Stimulated activated CD4-positive, alpha-beta T cell treated with anti-CD3 and anti-CD28 coated beads, Interleukin-4, amount 100 ng/mL, for 24 hours (primary cell): ENCODE measurements at regions not wholly inside any gene's neighbourhood (a gene's known extent, or its start where the extent isn't known, plus 50 kb on each side); places are given as distances from the start of the nearest gene placed in this dataset.

Source experiments
- DNase-seq: peaks from one replicate; pipeline ENCODE4 v3.0.0-alpha.2; 2020

GRCh38 chr7:155961241-155962190 is 149.3 kb upstream of the SHH start:
- peak; percentile 30 for DNase-seq

GRCh38 chr7:155959894-155960293 is 147.6 kb upstream of the SHH start:
- no peak for DNase-seq

- no peak for DNase-seq
Measured at GRCh38 chr7:155956977-155957376, 144.7 kb upstream of the SHH start.

DNA sequence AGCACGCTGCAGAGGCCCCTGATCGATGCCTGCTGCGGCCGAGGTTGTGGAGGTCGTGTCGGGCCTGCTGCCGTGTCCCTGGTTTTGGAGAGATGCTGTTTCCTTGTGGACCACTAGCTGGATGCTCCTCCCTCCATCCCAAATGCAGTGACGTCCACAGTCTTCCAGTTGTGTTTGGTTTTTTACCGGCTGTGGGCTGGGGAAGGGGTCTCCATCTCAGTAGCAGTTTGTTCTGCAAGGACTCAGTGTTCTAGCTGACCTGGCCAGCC is 143.0 kb upstream of the SHH start:
- no peak for DNase-seq

GRCh38 chr7:155954550-155955366 is 142.5 kb upstream of the SHH start:
- no peak for DNase-seq

DNA sequence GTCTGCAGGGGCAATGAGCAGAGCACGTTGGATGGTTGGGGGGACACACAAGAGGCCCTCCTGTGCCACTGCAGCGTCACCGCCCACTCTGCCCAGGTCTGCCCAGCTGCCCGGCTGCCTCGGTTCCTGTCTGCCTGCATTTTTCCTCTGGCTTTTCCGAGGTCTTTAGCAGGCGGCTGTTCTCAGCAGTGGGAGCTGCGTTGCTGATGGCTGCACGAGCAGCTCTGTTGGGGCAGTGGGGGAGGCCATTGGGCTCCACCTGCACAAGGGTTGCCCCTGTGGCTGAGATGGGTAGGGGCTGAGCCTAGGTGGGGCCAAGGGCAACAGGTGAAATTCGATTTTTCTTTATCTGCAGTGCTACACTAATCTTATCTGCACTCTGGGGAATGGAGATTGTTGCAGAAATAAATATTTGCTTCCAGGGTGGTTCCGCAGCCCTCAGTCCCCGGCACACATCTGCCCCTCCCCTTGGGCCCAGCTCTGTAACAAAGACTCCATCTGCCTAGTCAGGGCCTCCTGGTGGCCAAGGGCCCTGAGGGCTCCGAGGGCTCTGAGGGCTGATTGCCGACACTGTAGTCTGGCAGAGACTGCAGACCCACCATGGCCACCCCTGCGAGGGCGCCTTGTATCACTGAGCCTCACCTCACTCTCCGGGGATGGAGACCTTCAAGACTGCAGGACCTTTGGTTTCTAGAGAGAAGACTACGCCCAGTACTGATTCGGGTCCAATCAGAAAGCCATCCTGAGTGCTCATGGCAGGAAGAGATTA is 141.7 kb upstream of the SHH start:
- DNase-seq, result no peak

DNA sequence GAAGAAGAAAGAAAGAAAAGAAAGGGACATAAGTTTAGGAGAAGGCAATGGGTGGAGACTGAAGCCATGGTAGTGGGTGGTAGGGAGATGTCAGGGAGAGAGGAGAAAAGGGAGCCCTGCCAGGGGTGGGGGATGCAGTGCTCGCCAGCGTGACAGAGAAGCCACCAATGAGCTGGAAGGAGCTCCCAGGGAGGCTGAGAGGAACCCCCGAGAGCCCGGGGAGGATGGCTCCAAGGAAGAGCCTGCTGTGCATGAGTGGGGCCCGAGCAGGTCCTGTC is 141.2 kb upstream of the SHH start:
- DNase-seq, result no peak

GRCh38 chr7:155951554-155952158 is 139.4 kb upstream of the SHH start:
- no peak for DNase-seq

- no peak for DNase-seq
Measured at GRCh38 chr7:155950898-155951553, 138.8 kb upstream of the SHH start.

DNA sequence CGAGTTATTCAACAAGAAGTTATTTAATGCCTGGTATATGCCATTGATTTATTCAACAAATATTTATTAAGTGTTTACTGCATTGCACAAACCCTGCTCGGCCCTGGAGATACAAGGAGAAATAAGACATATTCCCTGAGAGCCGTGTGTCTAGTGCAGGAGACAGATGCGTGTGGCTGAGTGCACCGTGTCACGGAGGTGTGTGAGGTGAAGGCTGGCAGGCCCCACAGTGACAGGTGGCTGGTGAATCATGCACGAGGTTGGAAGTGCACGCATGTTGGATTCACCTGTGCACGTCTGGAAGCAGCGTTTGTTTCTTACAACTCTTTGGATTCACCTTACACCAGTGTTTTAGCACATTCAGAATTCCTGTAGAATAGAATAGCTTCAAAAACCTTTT is 136.6 kb upstream of the SHH start:
- no peak for DNase-seq

- DNase-seq, result no peak
Measured at GRCh38 chr7:155948423-155948822, 136.2 kb upstream of the SHH start.

DNA sequence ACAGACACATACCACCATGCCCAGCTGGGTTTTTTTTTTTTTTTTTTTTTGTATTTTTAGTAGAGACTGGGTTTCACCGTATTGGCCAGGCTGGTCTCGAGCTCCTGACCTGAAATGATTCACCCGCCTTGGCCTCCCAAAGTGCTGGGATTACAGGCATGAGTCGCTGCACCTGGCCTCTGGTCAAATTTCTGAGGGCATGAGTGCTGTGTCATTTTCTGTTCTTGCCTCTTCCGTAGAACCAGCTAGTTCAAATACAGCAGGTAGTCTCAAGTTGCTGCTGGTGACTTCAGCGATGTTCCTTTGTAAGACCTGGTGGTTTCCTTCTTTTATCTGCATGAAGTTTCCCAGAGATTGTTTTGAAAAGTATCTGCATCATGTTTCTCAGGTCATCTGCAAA is 134.8 kb upstream of the SHH start:
- DNase-seq, result no peak

- DNase-seq, result no peak
Measured at GRCh38 chr7:155945670-155946325, 133.5 kb upstream of the SHH start.

DNA sequence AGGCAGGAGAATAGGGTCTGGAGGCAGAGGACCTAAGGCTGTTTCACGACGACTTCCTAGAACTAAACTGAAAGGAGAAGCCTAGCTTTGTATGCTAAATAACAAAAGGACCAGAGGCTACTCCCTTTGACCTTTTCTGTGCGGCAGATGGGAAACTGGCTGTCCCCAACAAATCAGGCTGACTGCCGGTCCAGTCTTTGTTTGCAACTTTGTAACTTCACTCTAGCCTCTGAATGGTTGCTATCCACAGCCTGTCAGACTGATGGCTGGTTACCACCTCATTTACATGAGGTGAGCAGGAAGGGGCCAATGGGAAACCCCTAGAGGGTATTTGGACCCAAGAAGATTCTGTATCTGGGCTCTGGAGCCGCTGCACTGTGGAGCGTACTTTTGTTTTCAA is 132.6 kb upstream of the SHH start:
- DNase-seq, result no peak

DNA sequence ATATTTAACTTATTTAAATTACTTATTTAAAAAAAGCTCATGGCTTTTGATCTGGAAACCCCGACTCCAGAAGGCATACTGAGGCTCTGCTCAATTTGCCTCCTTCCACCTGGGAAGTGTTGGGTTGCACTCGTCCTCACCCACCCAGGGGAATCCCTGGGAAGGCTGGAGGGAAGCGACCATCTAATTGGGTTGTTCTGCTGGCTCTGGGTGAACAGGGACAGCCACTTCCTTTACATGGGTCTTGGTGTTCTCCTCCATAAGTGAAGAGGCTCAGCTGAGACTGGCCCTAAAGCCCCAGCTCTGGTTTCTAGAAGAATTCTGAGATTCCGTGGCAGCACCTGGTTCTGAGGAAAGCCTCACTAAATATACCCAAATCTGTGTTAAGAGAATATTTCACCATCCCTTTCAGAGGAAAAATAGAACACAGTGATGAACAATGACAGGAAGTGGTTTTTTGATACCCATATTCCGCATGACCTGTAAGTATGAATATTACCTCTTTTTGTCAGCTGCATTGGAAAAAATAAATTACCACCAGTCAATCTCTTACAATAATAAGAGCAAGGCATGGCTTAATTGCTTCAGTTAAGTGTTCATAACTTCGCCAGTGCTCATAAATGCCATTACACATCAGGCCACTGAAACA is 131.1 kb upstream of the SHH start:
- DNase-seq, result no peak

GRCh38 chr7:155942226-155942950 is 130.1 kb upstream of the SHH start:
- no peak for DNase-seq

DNA sequence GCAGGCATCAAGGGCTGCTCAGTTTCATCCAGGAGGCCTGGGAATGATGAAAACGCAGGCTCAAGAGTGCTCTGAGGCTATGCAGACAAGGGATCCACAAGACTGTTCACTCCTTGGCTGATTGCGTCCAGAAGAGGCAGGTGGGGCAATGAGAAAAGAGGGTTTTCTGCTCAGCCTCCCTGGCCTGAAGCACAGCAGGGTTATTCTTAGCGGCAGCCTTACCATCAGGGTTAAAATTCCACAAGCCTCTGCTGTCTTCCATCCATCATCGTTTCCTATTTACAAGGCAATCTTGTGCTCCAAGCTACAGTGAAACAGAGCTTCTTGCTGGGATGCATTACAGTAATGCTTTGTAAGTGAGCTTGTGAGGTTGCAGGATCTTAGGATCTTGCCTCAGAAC is 129.4 kb upstream of the SHH start:
- no peak for DNase-seq

DNA sequence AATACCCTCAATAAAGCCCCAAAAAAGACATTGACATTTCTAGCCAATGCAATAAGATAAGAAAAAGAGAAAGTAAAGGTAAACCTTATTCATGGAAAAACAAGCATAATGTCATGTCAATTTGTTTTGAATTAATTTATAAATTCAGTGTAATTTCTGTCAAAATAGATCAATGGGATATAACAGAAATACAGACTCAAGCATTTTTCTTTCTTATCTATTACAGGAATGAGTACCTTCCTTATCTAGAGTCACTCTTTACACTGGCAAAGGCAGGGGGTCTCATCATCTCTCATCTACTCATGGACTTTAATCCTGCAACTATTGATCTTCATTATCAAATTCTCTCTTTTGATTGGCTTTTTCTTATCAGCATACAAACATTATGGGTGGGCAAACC is 127.1 kb upstream of the SHH start:
- DNase-seq, result no peak

- DNase-seq, result no peak
Measured at GRCh38 chr7:155938129-155938528, 125.9 kb upstream of the SHH start.

DNA sequence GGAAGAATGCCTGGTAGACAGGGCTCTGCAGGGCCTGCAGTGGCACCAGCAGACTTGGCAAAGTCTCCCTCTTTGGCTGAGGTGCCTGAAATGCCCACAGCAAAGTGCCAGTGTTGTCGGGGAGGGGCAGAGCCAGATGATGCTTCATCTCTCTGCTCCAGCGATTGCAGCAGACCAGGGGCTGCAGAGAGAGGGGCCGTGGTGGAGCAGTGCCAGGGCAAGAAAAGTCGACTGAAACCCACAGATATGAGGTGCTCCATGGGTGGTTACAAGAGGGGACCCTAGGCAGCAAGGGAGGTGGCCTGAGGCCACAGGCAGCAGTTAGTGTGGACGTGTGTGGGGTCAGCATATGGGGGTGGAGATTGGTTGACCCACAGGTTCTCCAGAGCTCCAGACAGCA is 123.5 kb upstream of the SHH start:
- no peak for DNase-seq

GRCh38 chr7:155935005-155935557 is 122.8 kb upstream of the SHH start:
- no peak for DNase-seq
